A204.1 (cell line): ENCODE measurements at regions not wholly inside any gene's neighbourhood (a gene's known extent, or its start where the extent isn't known, plus 50 kb on each side); places are given as distances from the start of the nearest gene placed in this dataset.

Experiments used
- FAIRE-seq: peaks from 2 replicates; lab custom pipeline; 2012; peaks lifted over from hg19 to GRCh38; lab: Jason Lieb, UNC

- FAIRE-seq: no peak
These were observed 210.1 kb downstream of the CDH9 start for GRCh38 chr5:26828294-26828693.

DNA sequence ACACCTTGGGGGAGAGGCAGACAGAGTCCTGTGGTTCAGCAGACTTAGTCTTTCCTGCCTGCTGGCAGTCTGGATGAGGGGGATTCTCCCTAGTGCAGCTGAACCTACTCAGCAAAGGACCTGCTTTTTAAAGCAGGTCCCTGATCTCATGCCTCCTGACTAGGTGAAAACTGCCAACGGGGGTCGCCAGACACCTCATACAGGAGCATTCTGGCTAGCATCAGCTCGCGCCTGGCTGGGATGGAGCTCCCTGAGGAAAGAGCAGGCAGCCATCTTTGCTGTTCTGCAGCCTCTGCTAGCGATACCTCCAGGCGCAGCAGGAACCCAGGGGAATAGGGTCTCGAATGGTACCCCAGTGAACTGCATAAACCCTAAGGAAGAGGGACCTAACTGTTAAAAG, 225.2 kb downstream of the CDH9 start:
- FAIRE-seq: no peak

DNA sequence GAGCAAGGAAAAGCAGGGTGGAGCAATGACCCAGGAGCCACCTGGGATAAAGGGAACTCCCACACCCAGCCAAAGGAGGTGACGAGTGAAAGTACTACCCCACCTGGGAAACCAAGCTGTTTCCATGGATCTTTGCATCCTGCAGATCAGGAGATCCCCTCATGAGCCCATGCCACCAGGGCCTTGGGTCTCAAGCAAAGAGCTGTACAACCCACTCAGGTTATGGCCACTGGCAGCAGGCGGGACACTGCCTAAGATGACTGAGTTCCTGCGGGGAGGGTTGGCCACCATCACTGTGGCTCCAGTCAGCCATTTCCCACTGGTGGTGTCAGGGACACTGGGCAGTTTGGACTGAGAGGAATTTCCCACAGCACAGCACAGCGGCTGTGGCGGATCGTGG, 225.7 kb downstream of the CDH9 start:
- FAIRE-seq: no peak

DNA sequence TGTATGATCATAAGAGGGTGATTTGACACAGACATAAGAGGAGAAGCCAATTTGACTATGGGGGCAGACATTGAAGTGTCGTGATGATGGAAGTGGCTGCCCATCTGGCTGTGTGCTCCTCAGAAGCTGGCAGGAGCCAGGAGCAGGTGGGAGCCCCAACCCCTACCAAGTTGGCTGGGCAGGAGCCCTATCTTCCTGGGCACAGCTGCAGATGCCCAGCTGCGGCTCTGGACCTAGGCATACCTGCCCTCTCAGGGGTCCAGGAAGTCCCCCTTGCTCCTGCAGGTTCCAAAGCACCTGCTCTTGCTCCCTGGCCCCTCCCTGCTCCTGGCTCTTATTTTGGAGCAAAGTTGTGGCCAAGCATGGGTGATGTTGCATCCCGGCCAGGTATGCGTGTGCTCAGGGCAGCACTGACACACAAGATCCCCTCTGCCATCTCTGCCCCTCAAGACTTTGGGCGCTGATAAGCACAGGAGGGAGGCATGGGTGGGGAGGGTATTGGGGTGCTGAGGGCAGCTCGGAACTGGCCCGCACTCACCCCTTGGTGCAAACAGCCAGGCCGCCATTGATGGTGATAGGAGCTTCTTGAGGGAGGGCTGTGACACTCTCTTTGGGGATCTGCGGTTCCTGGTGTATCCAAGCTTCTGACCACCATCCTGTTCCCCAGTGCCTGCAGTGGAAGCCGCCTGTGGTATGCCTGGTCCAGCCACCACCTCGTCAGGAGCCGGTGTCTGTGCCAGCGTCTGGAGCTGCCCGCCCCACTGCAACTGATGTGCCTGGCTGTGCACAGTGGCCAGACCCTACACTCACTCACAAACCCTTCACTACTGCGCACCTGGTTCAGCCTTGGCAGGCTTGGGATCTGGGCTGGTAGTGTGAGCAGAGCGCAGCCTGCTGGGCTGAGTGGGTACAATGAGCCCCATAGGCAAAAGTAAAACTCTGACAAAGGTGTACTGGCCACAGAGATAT, 230.9 kb downstream of the CDH9 start:
- FAIRE-seq: no peak

GRCh38 chr5:26805076-26805475, 233.3 kb downstream of the CDH9 start:
- no peak for FAIRE-seq

GRCh38 chr5:26802944-26803343, 235.4 kb downstream of the CDH9 start:
- no peak for FAIRE-seq

GRCh38 chr5:26791433-26791832, 247.0 kb downstream of the CDH9 start:
- no peak for FAIRE-seq

GRCh38 chr5:26791021-26791420, 247.4 kb downstream of the CDH9 start:
- FAIRE-seq: no peak

GRCh38 chr5:26763215-26763614, 275.2 kb downstream of the CDH9 start:
- FAIRE-seq: no peak

DNA sequence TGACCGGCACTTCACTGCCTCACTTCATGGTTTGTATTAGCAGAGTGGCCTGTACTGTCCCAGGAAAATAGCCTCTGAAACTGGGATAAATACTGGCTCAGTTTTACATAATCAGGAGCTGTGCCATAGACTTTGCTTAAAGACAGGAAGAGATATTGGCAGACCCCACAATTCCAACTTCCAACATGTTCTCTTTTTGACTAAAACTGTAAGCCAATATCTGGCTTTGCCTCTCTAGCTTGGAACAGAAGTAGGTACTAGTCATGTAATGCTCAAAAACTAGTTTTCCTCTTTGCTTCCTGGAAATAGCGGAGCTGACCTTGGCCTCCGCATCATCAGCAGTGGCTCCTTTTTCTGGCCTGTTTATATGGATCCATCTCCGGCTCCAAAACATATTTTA, 276.9 kb downstream of the CDH9 start:
- no peak for FAIRE-seq

DNA sequence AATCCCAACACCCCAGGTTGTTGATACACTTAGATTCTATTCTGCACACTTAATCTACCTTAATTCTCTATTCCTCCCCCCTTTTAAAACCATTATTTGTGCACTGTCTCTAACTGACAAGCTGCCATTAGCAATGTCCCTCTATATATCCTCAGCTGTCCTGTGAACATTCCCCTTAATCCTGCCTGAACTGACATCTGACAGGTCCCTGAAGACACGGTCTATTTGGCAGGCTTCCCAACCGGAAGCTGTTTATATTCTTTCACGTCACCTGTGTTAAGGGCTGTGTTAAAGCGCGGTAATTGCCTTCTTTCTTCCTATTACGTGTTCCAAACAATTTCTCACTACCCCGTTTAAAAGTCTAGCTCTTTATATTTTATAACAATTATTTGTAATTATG, 277.3 kb downstream of the CDH9 start:
- no peak for FAIRE-seq

DNA sequence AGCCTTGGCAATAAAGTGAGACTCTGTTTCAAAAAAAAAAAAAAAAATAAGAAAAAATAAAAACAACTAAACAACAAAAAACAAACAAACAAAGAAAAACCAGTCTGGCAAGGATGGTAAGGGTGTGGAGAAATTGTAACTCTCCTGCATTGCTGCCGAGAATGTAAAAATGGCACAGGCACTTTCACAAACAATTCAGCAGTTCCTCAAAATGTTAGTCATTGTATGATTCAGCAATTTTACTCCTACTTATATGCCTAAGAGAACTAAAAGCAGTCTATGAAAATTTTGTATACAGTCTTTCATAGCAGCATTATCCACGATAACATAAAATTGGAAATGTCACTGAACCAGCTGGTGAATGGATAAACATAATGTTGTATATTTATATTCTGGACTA, 280.4 kb downstream of the CDH9 start:
- no peak for FAIRE-seq

- FAIRE-seq: no peak
These were observed 288.6 kb downstream of the CDH9 start for GRCh38 chr5:26749829-26750228.

GRCh38 chr5:26740182-26740581, 298.2 kb downstream of the CDH9 start:
- no peak for FAIRE-seq

DNA sequence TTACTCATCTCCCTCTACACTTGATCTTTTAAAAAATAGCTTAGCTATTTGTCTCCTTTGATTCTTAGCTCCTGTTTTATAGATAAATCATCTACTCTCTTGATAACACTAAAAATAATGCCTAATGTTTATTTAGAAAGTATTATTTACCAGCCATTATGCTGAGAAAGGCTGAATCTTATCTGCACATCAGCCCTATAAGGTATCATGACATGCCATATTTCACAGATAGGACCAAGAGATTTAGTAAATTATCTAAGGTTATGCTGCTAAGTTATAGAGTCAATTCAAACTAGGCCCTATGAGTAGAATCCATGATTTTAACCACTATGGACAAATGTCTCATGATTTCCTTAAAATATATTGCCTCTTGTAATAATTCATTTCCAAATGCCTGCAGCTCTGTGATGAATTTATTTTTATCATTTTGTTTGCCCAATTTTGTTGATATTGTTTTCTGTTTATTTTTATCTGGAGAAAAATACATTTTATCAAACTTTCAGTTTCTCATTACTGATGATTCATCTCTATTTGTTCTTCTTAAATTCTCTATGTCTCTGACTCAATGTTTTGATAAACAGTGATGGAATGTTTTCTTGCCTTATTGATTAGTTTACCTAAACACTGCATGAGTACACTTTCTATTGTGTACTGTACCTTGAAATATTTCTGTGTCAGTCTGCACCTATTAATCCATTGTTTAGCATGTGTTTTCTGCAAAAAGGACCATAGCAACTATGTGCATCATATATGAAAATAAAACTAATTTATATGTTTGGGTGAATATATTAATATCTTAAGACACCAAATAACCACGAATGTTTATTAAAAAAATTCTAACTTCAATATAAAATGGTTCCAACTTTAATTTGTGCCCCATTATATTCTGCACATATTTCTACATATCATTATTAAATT, 300.8 kb downstream of the CDH9 start:
- no peak for FAIRE-seq

- no peak for FAIRE-seq
These were observed 310.5 kb downstream of the CDH9 start for GRCh38 chr5:26727916-26728315.

DNA sequence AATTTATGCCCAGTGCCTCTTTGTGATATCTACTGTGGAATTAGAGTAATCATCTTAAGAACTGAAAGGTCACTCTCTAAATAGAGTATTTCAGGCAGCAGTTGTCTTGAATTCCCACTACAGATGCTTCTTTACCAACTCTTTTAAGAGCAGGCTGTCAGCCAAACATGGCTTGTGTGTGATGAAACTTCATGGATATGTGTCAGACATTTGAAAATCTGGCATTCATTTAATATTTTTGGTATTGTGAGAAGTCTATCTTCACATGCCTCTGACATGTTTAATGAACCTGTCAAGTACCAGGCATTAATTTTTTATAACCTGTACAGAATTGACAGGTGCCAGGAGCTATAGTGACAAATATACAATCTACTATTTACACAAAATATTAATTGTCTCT, 318.6 kb downstream of the CDH9 start:
- FAIRE-seq: no peak

DNA sequence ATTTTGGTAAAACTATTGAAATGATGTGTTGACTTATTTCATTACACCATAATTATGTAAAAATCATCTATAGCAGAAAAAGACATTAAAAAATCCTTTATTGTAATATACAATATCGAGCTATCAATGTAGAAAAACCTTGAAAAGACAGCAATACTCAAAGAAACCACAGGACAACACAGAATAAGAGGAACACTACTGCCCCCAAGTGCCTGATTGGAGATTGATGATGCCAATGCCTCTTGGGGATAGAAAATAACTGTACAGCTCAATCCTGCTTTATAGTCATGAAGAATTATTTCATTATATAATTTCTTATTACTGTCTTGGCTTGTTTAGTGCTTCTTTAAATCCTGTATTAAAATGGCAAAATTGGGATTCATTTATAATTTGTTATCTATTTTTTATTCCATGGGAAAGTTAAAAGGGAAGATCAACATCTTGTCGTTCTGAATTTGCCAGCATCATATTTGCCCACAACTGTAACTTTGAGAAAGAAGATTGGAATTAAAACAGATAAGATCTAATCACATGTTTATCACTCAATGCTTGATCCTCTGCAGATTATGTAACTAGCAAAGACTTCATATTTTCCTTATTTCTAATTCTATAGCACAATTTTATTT, 337.5 kb downstream of the CDH9 start:
- peak; percentile 98 for FAIRE-seq

GRCh38 chr5:26692952-26693351, 345.4 kb downstream of the CDH9 start:
- no peak for FAIRE-seq

DNA sequence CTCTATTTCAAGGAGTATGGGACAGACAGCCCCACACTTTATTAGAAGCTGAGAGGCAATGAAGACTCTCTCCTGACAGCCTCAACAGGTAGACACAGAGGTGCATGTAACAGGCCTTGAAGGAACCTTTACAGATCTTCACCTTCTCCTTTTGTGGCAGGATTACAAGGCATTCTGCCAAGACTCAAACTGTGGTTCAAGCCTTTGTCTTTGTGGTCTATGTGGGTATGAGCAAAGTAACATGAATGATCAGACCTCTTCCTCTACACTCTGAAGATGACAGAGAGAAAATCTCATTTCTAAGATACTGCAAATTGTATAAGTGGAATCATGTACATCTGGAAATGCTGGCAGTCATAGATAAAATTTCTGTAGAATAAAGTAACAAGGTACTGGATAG, 346.9 kb downstream of the CDH9 start:
- no peak for FAIRE-seq

GRCh38 chr5:26690511-26690910, 347.9 kb downstream of the CDH9 start:
- FAIRE-seq: no peak

- FAIRE-seq: no peak
These were observed 356.5 kb downstream of the CDH9 start for GRCh38 chr5:26681861-26682260.

DNA sequence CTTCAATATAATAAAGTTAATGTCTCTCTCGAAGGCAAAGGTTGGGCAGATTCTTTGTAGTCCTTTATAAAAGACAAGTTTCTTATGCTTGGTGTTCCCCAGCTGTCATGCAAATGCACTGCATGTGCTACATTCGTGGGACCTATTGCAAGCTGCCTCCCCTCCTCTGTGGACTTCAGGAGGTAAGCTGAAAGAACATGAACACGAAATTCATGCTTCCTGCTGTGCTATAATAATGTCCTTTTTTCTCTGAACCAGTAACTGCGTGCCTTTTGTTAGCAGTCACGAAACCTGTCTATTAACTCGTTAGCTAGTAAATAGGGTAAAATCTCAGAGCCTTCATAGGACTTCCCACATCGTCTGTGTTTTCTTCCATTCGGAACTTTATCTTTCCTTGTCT, 363.5 kb downstream of the CDH9 start:
- FAIRE-seq: no peak
